ENCODE measurements at regions not wholly inside any gene's neighbourhood (a gene's known extent, or its start where the extent isn't known, plus 50 kb on each side); places are given as distances from the start of the nearest gene placed in this dataset.
"Not testable (repeated sequence)": the region's sequence is repeated elsewhere in the genome, so short reads cannot be mapped to it uniquely, and the experiment has no call there.

GRCh38 chr4:114262421-114262820 is 283.0 kb upstream of the ARSJ start:
- H4K20me1 ChIP-seq (replicated peaks in 1 of 2; ENCODE audit: control insufficient read depth in 1 of 2, insufficient read depth in 2 of 2, low read length in 2 of 2); H3K79me1 ChIP-seq (ENCODE audit: low read depth, low read length); H3K23me2 ChIP-seq (ENCODE audit: low read depth, low read length); H3K36me3 ChIP-seq (ENCODE audit: control insufficient read depth in 2 of 4, insufficient read depth in 4 of 4, low read length in 3 of 4); H3K9ac ChIP-seq (replicated peaks in 1 of 4; ENCODE audit: extremely low read depth in 1 of 4, low read depth in 3 of 4, low read length in 3 of 4); H3K4me2 ChIP-seq (ENCODE audit: insufficient read depth in 1 of 2, low read depth in 2 of 2, low read length in 2 of 2); H4K91ac ChIP-seq (replicated peaks; ENCODE audit: insufficient read length, low read length); FAIRE-seq; H3K4me3 ChIP-seq (ENCODE audit: extremely low read depth in 1 of 4, insufficient read depth in 2 of 4, low read depth in 3 of 4, low read length in 4 of 4); H3K4me1 ChIP-seq (replicated peaks in 1 of 4; ENCODE audit: control insufficient read depth in 3 of 4, insufficient read depth in 4 of 4, low read length in 3 of 4); H3K4ac ChIP-seq (replicated peaks; ENCODE audit: insufficient read length, low read depth, low read length); H2BK15ac ChIP-seq (ENCODE audit: low read length); H3K27me3 ChIP-seq (replicated peaks in 1 of 4; ENCODE audit: control insufficient read depth in 3 of 4, extremely low read depth in 1 of 4, insufficient read depth in 3 of 4, low read length in 3 of 4); H2BK12ac ChIP-seq (ENCODE audit: low read depth, low read length); H2BK5ac ChIP-seq (ENCODE audit: low read depth, low read length); H2BK20ac ChIP-seq (ENCODE audit: low read length); H3K9me3 ChIP-seq (ENCODE audit: insufficient read depth in 2 of 2, low read depth in 1 of 2, low read length in 1 of 2); H3K79me2 ChIP-seq (ENCODE audit: control insufficient read depth in 1 of 2, insufficient read depth in 2 of 2, low read length in 2 of 2); H3K23ac ChIP-seq (ENCODE audit: insufficient read length); DNase-seq (ENCODE audit: low read depth in 1 of 2, low spot score in 2 of 2); H2AFZ ChIP-seq (ENCODE audit: low read length); H3K18ac ChIP-seq (ENCODE audit: extremely low read depth, low read length); H3K27ac ChIP-seq (ENCODE audit: low read depth, low read length); H4K5ac ChIP-seq (ENCODE audit: insufficient read length, low read depth, low read length); H3K56ac ChIP-seq (replicated peaks; ENCODE audit: insufficient read length, low read depth, low read length); H2AK5ac ChIP-seq (ENCODE audit: low read depth, low read length); POLR2A ChIA-PET (ENCODE audit: partially characterized antibody); H2BK120ac ChIP-seq (replicated peaks; ENCODE audit: low read depth, low read length); H4K8ac ChIP-seq (ENCODE audit: extremely low read depth, insufficient read depth, low read length); H3K14ac ChIP-seq (ENCODE audit: insufficient read length): not testable (repeated sequence)
- WGBS, 2 experiments (ENCODE audit: extremely low coverage in 1 of 2, insufficient coverage in 1 of 2, insufficient read length in 1 of 2, insufficient replicate concordance in 2 of 2, low coverage in 1 of 2, low lambda C conversion rate in 2 of 2, missing lambda C conversion rate in 1 of 2): no CpG with 5 or more reads among the region's 1 CpG
- CTCF ChIA-PET (ENCODE audit: partially characterized antibody): interaction anchor here (0.7 to 1.2 kb wide), 2 partner anchors 9 to 23 kb away, joined by 4 to 5 read pairs; no protein-coding TSS in a partner anchor

Measured in H1 (cell line).